H9 (cell line): ENCODE measurements at regions not wholly inside any gene's neighbourhood (a gene's known extent, or its start where the extent isn't known, plus 50 kb on each side); places are given as distances from the start of the nearest gene placed in this dataset.

Experiments
- DNase-seq: peaks from one replicate; pipeline ENCODE4 v3.0.0-alpha.2; 2017
- H2AFZ ChIP-seq: one replicate; pipeline ENCODE4 v1.6.1; 2013; ENCODE audit warnings: mild to moderate bottlenecking, low read length, control low read depth, moderate library complexity
- H2AK5ac ChIP-seq: 2 replicates; pipeline ENCODE4 v1.6.1; 2013; ENCODE audit warnings: low read length, control low read depth, mixed read lengths; ENCODE audit not compliant: insufficient read length
- H2BK120ac ChIP-seq: one replicate; pipeline ENCODE4 v1.6.1; 2013; ENCODE audit warnings: low read depth, mild to moderate bottlenecking, low read length, control low read depth, inconsistent platforms; ENCODE audit not compliant: poor library complexity, severe bottlenecking
- H2BK12ac ChIP-seq: 2 replicates; pipeline ENCODE4 v1.6.1; 2013; ENCODE audit warnings: low read length, control low read depth, mixed read lengths, low read depth; ENCODE audit not compliant: insufficient read length
- H2BK15ac ChIP-seq: 2 replicates; pipeline ENCODE4 v1.6.1; 2013; ENCODE audit warnings: low read depth, low read length, control low read depth
- H2BK20ac ChIP-seq: one replicate; pipeline ENCODE4 v1.6.1; 2013; ENCODE audit warnings: low read depth, mild to moderate bottlenecking, low read length, control low read depth, inconsistent platforms; ENCODE audit not compliant: poor library complexity, severe bottlenecking
- H2BK5ac ChIP-seq: 2 replicates; pipeline ENCODE4 v1.6.1; 2013; ENCODE audit warnings: low read length, control low read depth, mixed read lengths; ENCODE audit not compliant: insufficient read length
- H3K14ac ChIP-seq: 2 replicates; pipeline ENCODE4 v1.6.1; 2013; ENCODE audit warnings: low read length, control low read depth; ENCODE audit not compliant: insufficient read depth
- H3K18ac ChIP-seq: 2 replicates; pipeline ENCODE4 v1.6.1; 2013; ENCODE audit warnings: low read depth, mild to moderate bottlenecking, mixed read lengths, low read length, control low read depth; ENCODE audit not compliant: insufficient read length
- H3K23ac ChIP-seq: 2 replicates; pipeline ENCODE4 v1.6.1; 2013; ENCODE audit warnings: low read length, control low read depth, mixed read lengths, low read depth; ENCODE audit not compliant: insufficient read length
- H3K23me2 ChIP-seq: 2 replicates; pipeline ENCODE4 v1.6.1; 2013; ENCODE audit warnings: low read depth, mild to moderate bottlenecking, mixed read lengths, low read length, control low read depth; ENCODE audit not compliant: insufficient read length, poor library complexity, severe bottlenecking
- H3K27ac ChIP-seq: 2 replicates; pipeline ENCODE4 v1.5.1; 2013; ENCODE audit warnings: low read length, control low read depth, mixed read lengths, low read depth; ENCODE audit not compliant: insufficient read length
- H3K27me3 ChIP-seq: 2 replicates; pipeline ENCODE4 v1.6.1; 2013; ENCODE audit warnings: low read length, control low read depth, inconsistent platforms; ENCODE audit not compliant: insufficient read depth
- H3K4ac ChIP-seq: 2 replicates; pipeline ENCODE4 v1.6.1; 2013; ENCODE audit warnings: low read depth, mild to moderate bottlenecking, control low read depth, inconsistent platforms, low read length, moderate library complexity
- H3K4me1 ChIP-seq: 2 replicates; pipeline ENCODE4 v1.6.1; 2013; ENCODE audit warnings: low read length, control low read depth, inconsistent platforms; ENCODE audit not compliant: insufficient read depth
- H3K4me2 ChIP-seq: 2 replicates; pipeline ENCODE4 v1.6.1; 2013; ENCODE audit warnings: low read length, control low read depth, mixed read lengths; ENCODE audit not compliant: insufficient read length, insufficient read depth
- H3K56ac ChIP-seq: 2 replicates; pipeline ENCODE4 v1.6.1; 2013; ENCODE audit warnings: low read depth, mild to moderate bottlenecking, mixed read lengths, low read length, control low read depth; ENCODE audit not compliant: insufficient read length
- H3K79me1 ChIP-seq: 2 replicates; pipeline ENCODE4 v1.6.1; 2013; ENCODE audit warnings: low read depth, mild to moderate bottlenecking, moderate library complexity, low read length, control low read depth, inconsistent platforms; ENCODE audit not compliant: insufficient read depth, poor library complexity, severe bottlenecking
- H3K79me2 ChIP-seq: 2 replicates; pipeline ENCODE4 v1.6.1; 2013; ENCODE audit warnings: low read length, control low read depth, inconsistent platforms; ENCODE audit not compliant: insufficient read depth
- H3K9ac ChIP-seq: 2 replicates; pipeline ENCODE4 v1.6.1; 2013; ENCODE audit warnings: low read length, control low read depth, mixed read lengths; ENCODE audit not compliant: insufficient read length; ENCODE audit errors: extremely low read depth
- H3K9me3 ChIP-seq: one replicate; pipeline ENCODE4 v1.6.1; 2013; ENCODE audit warnings: low read depth, low read length, inconsistent platforms; ENCODE audit not compliant: control insufficient read depth
- H3T11ph ChIP-seq: one replicate; pipeline ENCODE4 v1.6.1; 2013; ENCODE audit warnings: mild to moderate bottlenecking, low read length, control low read depth, inconsistent platforms
- H4K20me1 ChIP-seq: one replicate; pipeline ENCODE4 v1.6.1; 2013; ENCODE audit not compliant: control insufficient read depth, insufficient read length, insufficient read depth
- H4K5ac ChIP-seq: 2 replicates; pipeline ENCODE4 v1.6.1; 2013; ENCODE audit warnings: low read depth, mild to moderate bottlenecking, mixed read lengths, low read length, control low read depth; ENCODE audit not compliant: insufficient read length
- H4K8ac ChIP-seq: replicated peaks from 2 replicates; pipeline ENCODE4 v1.6.1; 2013; ENCODE audit warnings: low read length, control low read depth, mixed read lengths, low read depth; ENCODE audit not compliant: insufficient read length
- H4K91ac ChIP-seq: 2 replicates; pipeline ENCODE4 v1.6.1; 2013; ENCODE audit warnings: low read depth, mild to moderate bottlenecking, moderate library complexity, mixed read lengths, low read length, control low read depth; ENCODE audit not compliant: insufficient read length
- H3K27ac Mint-ChIP-seq, 3 experiments: 2 replicates in 2 of 3; 3 replicates in 1 of 3; pipeline ENCODE4 v1.8.0; 2020 to 2021; ENCODE audit warnings: mixed read lengths in 3 of 3, mild to moderate bottlenecking in 1 of 3, moderate library complexity in 1 of 3
- H3K27me3 Mint-ChIP-seq: 2 replicates; pipeline ENCODE4 v1.8.0; 2021; ENCODE audit warnings: low read depth, mild to moderate bottlenecking, moderate library complexity, mixed read lengths
- H3K36me3 Mint-ChIP-seq, 3 experiments: 2 replicates in 2 of 3; 3 replicates in 1 of 3; pipeline ENCODE4 v1.8.0; 2020 to 2021; ENCODE audit warnings: low read depth in 3 of 3, mixed read lengths in 3 of 3; ENCODE audit not compliant: insufficient read depth in 1 of 3
- H3K4me1 Mint-ChIP-seq, 2 experiments: 2 replicates each; pipeline ENCODE4 v1.8.0; 2020; ENCODE audit warnings: mixed read lengths in 2 of 2
- H3K4me3 Mint-ChIP-seq, 2 experiments: 2 replicates in 1 of 2; 3 replicates in 1 of 2; pipeline ENCODE4 v1.8.0; 2020 to 2021; ENCODE audit warnings: mild to moderate bottlenecking in 2 of 2, mixed read lengths in 2 of 2, moderate library complexity in 1 of 2
- H3K9me3 Mint-ChIP-seq, 2 experiments: 2 replicates in 1 of 2; 3 replicates in 1 of 2; pipeline ENCODE4 v1.8.0; 2020; ENCODE audit warnings: mild to moderate bottlenecking in 2 of 2, mixed read lengths in 2 of 2, moderate library complexity in 1 of 2
- WGBS: extraction: QIAGEN DNeasy Blood & Tissue Kit; methylation state at CpG from one replicate; pipeline ENCODE4 v1.1.7; 2013; ENCODE audit warnings: missing lambda C conversion rate, low lambda C conversion rate, mixed read lengths; ENCODE audit not compliant: insufficient read length; ENCODE audit errors: extremely low coverage; 5-methylcytosine and 5-hydroxymethylcytosine counted together
- TF ChIP-seq, protein P1 (sequence below): fragments of 200-600 bp; sonication (generic); conservative IDR thresholded peaks from 3 replicates; pipeline ENCODE4 v1.8.0; 2021; ENCODE audit warnings: antibody characterized with exemption, mild to moderate bottlenecking

DNA sequence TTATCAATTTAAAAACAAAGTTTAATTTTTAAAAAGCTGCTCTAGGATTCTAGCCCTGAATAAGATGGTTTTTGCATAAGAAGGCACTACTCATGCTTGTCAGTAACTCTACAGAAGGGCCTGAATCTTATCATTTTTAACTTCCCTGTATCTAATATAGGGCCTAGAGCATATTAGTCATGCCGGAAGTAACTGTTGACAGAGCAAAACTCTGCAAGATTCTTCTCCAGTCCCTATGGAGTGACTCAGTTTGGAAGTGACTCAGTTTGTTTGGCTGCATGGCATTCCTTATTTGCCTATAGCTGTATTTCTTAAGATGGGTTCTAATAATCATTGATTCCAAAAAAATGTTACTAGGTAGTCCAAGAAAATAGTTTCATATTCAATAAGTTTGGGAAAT lies 431.8 kb upstream of the HTR2C start:
- no peak for DNase-seq
- H3K9me3 ChIP-seq = no peaks in the 10 kb centered on the region
- no peak overlapping the region for H3K18ac ChIP-seq
- H2AK5ac ChIP-seq = no peak overlapping the region
- no peak overlapping the region for H4K8ac ChIP-seq
- Mint-ChIP-seq H3K4me1 (peaks cover 20 to 25% of the 10 kb centered on the region in 2 experiments), H3K9me3 (no peaks in the 10 kb centered on the region; a peak in 1 of 5 replicates), H3K27ac (no peak overlapping the region), H3K36me3 (no peaks in the 10 kb centered on the region; a peak in 2 of 7 replicates), H3K27me3 (no peaks in the 10 kb centered on the region), H3K4me3 (no peak overlapping the region)
- H3K14ac ChIP-seq = no peak overlapping the region
- H3K4ac ChIP-seq = no peak overlapping the region
- no peak overlapping the region for H4K91ac ChIP-seq
- no peak overlapping the region for H4K5ac ChIP-seq
- H3K4me1 ChIP-seq = no peaks in the 10 kb centered on the region
- no peak overlapping the region for H2BK20ac ChIP-seq
- no peak overlapping the region for H3K23ac ChIP-seq
- H3K27ac ChIP-seq = no peak overlapping the region
- H3K9ac ChIP-seq = no peak overlapping the region
- TF ChIP-seq, protein P1, sequence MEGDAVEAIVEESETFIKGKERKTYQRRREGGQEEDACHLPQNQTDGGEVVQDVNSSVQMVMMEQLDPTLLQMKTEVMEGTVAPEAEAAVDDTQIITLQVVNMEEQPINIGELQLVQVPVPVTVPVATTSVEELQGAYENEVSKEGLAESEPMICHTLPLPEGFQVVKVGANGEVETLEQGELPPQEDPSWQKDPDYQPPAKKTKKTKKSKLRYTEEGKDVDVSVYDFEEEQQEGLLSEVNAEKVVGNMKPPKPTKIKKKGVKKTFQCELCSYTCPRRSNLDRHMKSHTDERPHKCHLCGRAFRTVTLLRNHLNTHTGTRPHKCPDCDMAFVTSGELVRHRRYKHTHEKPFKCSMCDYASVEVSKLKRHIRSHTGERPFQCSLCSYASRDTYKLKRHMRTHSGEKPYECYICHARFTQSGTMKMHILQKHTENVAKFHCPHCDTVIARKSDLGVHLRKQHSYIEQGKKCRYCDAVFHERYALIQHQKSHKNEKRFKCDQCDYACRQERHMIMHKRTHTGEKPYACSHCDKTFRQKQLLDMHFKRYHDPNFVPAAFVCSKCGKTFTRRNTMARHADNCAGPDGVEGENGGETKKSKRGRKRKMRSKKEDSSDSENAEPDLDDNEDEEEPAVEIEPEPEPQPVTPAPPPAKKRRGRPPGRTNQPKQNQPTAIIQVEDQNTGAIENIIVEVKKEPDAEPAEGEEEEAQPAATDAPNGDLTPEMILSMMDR = no peak
- H2BK12ac ChIP-seq = no peak overlapping the region
- H3K79me1 ChIP-seq = no peaks in the 10 kb centered on the region
- no peaks in the 10 kb centered on the region for H3K79me2 ChIP-seq
- WGBS = no CpG with 5 or more reads among the region's 1 CpG
- no peaks in the 10 kb centered on the region for H3K23me2 ChIP-seq
- H2AFZ ChIP-seq = no peak overlapping the region
- H2BK5ac ChIP-seq = no peak overlapping the region
- no peak overlapping the region for H3K56ac ChIP-seq
- no peak overlapping the region for H2BK120ac ChIP-seq
- no peak overlapping the region for H3T11ph ChIP-seq
- H4K20me1 ChIP-seq = no peaks in the 10 kb centered on the region
- H2BK15ac ChIP-seq = no peak overlapping the region
- H3K4me2 ChIP-seq = no peak overlapping the region
- no peaks in the 10 kb centered on the region for H3K27me3 ChIP-seq
